HG03342 (cell line): ENCODE measurements at regions not wholly inside any gene's neighbourhood (a gene's known extent, or its start where the extent isn't known, plus 50 kb on each side); places are given as distances from the start of the nearest gene placed in this dataset.
A peak's percentile ranks its signal among the peaks of the same experiment; 100 is the strongest.
"Not testable (repeated sequence)": the region's sequence is repeated elsewhere in the genome, so short reads cannot be mapped to it uniquely, and the experiment has no call there.

Experiments
- ATAC-seq: cut with Tn5 transposase; IDR thresholded peaks from one replicate; pipeline ENCODE4 v1.9.1; 2021; ENCODE audit warnings: mild to moderate bottlenecking, moderate library complexity; ENCODE audit not compliant: unreplicated experiment

DNA sequence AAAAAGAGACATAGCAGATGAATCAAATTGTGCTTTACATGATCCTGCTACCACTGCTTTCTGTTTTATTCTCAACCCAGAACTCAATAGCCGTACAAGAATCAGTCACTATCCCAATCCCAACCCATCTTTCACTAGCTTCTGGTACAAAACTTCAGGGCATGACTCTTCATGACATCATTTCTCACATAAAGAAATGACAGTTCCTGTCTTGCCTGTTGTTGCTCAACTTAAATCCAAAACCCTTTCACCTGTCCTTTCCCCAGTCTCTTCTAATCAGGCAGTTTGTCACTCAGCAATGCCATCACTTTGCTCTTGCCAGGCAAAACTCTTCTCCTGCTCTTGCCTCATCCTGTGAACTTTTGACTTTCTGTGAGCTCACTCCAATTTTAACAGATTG lies 962.8 kb downstream of the GALC start:
- no peak for ATAC-seq

- not testable (repeated sequence) for ATAC-seq
These were observed 972.9 kb downstream of the GALC start for GRCh38 chr14:87020106-87020505.

DNA sequence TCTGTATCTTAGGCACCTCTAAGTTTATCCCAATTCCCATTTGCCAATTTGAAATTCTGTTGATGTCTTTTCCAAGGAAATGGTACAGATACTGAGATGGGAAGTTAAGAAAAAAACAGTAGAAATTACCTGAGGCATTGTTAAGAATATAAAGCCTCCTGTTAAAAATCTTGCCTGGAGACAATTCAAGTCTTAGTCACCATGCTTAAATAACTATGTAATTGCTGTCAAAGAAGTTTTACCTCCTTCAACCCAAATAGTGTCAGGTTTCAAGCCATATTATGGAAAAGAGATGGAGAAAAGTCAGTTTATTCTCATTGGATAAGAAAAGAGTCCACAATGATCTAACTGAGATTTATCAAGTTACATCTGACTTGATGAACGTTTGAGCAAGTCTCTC lies 974.7 kb downstream of the GALC start:
- ATAC-seq: no peak

GRCh38 chr14:87017335-87017734 lies 975.6 kb downstream of the GALC start:
- ATAC-seq: no peak

DNA sequence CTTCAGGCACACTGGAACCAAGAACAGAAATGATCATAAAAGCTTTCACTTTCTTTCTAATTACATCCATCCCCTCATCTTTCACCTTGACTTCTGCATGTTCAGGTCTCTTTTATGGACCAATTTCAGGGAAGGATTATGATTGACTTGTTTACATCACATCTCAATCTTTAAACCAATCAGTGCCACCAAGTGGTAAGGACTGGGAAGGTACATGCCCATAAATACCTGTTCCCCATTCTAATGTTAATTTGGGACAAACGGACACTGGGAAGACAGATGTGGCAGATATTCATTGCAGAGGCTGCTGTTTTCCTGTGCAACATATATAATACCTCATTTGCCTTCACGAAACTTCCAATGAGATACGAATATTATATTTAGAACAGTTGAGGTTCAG lies 978.1 kb downstream of the GALC start:
- ATAC-seq: no peak

- ATAC-seq: no peak
These were observed 979.4 kb downstream of the GALC start for GRCh38 chr14:87013583-87013982.

- no peak for ATAC-seq
These were observed 984.0 kb downstream of the GALC start for GRCh38 chr14:87008965-87009364.

DNA sequence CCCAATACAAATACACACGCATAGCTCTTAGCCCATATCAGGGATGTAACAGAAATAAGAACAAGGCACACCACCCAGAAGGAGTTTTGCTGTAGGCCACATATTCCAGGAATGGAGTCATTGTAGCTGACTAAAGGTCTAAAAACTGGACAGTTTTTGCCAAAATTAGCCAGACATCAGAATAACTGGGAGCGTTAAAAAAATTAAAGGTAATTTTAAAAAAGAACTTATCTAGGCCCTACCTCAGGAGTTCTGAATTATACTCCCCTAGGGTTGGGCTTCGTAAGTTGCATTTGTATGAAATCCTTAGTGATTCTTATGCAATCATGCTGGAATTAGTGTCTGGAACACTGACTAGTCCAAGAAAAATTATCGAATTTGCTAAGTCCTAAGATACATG lies 987.7 kb downstream of the GALC start:
- no peak for ATAC-seq

DNA sequence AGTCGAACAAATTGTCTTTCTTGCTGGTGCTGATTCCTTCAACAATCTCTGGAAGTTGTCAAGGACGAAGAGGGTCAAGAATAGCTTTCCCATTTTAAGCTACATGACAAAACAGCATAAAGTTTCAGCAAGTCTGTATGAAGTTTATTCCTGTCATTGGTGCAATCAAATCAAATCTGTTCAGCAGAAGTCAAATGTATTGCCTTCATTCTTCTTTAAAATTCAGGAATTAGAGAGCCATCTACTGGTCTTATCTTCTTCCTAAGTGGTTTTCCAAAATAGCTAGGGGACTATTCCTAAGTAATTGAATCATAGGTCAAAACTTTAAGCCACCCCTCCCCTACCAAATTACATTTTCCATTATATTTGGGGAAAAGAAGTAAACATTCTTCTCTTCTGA lies 990.2 kb downstream of the GALC start:
- no peak for ATAC-seq

DNA sequence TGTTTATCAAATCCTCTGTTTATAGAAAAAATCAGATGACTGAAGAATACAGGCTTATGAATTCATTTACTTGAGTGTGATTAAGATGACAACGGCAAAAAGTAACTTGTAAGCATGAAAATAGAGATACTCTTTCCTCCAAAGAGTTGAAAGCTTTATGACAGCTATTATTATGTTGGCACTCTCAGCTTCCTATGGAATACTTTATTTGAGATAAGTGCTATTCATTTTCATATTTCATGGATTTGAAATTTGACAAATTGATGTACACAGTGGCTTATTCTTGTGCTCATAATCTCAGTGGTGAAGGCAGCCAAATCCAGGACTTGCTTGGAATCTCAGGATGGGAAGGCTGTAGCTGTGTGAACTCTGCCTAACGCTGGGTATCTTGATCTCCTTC lies 991.6 kb downstream of the GALC start:
- no peak for ATAC-seq

- ATAC-seq: no peak
These were observed 992.9 kb downstream of the GALC start for GRCh38 chr14:87000081-87000480.

DNA sequence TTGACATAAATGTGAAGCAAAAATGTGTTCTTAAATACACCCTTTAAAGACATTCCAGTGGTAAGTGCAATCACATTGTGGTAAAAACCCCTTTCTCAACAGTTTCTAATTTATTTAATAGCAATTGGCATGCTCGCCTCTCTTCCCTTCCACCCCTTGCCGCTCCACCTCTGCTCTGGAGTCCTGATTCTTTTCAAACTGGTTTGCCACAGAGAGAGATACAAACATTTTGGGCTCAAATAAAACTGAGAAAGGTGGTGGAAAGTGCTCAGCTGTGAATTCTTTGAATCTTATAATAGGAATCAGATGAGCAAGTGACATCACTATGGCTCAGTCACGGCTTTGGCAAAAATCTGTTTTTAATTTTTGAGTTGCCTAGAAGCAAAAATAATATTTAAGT lies 993.9 kb downstream of the GALC start:
- no peak for ATAC-seq

GRCh38 chr14:86997271-86997670 lies 995.7 kb downstream of the GALC start:
- no peak for ATAC-seq

DNA sequence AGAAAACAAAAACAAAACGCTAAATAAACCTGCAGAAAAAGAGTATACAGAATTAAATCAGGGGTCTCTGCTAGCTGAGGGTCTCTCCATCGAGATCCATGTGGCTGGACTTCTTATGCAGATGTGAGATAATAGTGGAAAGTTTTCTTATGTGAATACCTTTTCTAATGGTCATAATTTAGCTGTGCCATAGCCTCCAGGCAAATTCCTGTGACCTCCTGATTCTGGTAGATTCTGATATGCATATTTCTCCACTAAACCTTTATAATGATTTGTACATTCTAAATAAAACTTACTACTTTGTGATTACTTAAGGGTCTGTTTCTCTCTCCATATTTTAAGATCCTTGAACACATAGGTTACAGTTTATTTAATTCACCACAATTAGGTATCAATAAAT lies 1002.6 kb downstream of the GALC start:
- no peak for ATAC-seq

DNA sequence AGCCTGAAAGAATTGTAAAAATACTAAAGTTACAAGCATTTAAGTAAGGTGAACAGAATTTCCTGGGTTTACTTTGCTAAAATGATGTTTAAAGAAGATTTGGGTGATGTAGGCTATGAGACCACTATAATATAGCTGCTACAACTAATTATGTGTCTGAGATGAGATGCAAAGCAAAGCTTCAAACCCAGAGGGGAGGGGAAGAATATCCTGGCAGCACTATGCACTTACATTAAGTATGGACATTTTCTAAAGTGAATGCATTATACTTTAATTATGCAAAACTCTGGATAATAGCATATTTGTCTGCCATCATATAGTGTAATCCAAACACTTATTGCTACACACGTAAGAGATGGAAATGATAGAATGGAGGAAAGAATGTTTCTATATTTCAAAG lies 1003.7 kb downstream of the GALC start:
- ATAC-seq: no peak

DNA sequence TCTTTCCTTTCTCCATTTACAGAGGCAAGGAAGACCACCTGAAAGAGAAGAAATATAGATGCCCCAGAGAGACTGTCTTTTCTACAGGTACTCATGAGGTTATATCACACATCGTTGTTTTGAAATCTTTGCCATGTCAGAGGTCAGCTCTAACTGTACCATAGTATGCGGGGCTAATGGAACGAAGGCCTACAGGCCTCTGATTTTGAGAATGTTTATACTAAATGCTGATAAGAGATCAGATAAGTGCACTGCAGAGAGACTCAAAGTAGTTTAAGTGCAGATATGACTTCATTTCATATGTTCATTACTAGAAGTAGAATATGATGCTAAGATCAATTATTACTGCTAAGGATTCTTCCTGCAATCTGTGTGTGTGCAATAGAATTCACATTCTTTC lies 1005.0 kb downstream of the GALC start:
- no peak for ATAC-seq

- ATAC-seq: no peak
These were observed 1019.8 kb downstream of the GALC start for GRCh38 chr14:86973177-86973576.

GRCh38 chr14:86971292-86971691 lies 1021.7 kb downstream of the GALC start:
- no peak for ATAC-seq

DNA sequence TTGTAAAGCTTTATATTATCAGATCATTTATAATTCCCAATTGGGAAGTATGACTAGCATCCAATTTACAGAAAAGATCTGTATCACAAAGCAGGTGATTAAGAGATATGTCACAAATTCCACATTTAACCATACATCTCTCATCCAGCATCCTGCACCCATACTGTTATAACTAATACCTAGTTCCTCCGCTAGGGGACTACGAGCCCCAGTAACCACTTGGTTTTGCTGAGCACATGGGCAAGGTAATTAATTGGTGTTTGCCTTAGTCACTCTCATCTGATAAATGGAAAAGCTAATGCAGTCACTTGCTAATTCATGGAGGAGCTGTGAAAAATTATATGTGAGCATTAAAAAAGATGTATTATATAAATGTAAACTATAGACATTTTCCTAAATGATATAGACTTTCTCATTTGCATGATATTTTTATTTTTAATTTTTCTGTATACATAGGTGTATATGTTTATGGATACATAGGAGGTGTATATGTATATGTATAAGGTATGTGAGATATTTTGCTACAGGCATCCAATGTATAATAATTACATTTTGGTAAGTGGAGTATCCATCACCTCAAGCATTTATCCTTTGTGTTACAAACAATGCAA lies 1031.8 kb downstream of the GALC start:
- peak; percentile 85 for ATAC-seq

DNA sequence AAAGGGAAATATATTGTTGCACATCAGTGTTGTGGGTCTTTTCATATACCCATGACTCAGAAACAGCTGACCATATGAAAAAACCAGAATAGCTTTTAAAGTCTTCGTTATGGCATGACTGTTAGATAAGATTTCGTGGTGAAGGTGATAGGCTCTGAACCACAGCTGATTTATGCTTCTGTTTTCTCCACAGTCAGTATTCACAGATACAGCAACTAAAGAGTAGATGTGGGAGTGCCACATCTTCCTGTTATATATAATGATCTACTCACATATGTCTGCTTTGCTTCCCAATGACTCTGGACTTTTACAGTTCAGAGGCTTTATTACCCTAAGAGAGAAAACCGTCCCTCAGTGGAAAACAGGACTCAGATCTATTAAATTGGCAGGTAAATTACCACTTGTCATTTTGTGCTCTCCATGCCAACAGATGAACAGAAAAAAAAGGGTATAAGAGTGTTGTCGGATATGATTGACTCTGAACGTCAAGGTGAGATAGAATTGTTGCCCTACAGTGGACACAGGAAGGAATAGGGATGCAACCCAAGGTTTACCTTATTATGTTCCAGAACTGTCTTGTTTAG lies 1037.1 kb downstream of the GALC start:
- ATAC-seq: no peak

GRCh38 chr14:86954623-86955022 lies 1038.4 kb downstream of the GALC start:
- ATAC-seq: no peak

DNA sequence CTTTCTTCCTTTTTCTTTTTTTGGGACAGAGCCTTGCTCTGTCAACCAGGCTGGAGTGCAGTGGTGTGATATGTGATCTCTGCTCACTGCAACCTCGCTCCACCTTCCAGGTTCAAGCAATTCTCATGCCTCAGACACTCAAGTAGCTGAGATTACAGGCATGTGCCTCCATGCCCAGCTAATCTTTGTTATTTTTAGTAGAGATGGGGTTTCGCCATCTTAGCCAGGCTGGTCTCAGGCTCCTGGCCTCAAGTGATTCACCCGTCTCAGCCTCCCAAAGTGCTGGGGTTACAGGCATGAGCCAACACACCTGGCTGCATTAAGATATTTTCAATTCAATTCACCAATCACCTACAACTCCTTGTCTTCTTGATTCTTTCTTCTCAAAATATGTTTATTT lies 1046.5 kb downstream of the GALC start:
- no peak for ATAC-seq

- no peak for ATAC-seq
These were observed 1048.5 kb downstream of the GALC start for GRCh38 chr14:86944434-86944833.
